ENCODE measurements at regions not wholly inside any gene's neighbourhood (a gene's known extent, or its start where the extent isn't known, plus 50 kb on each side); places are given as distances from the start of the nearest gene placed in this dataset.

GRCh38 chr4:185915271-185915670 is 103.3 kb upstream of the SORBS2 start (continued):
- TF ChIP-seq RAD21 (IDR thresholded peaks at IDR 0.05 in 1 of 2, conservative IDR thresholded peaks at IDR 0.05 in 1 of 2; ENCODE audit: low read depth in 2 of 2, low read length in 2 of 2), result no peak
- no peak for TF ChIP-seq SP1 (IDR thresholded peaks at IDR 0.05; ENCODE audit: low read depth, low read length)

Measured in H1 (cell line).